ENCODE measurements at regions not wholly inside any gene's neighbourhood (a gene's known extent, or its start where the extent isn't known, plus 50 kb on each side); places are given as distances from the start of the nearest gene placed in this dataset.
"Not testable (repeated sequence)": the region's sequence is repeated elsewhere in the genome, so short reads cannot be mapped to it uniquely, and the experiment has no call there.

DNA sequence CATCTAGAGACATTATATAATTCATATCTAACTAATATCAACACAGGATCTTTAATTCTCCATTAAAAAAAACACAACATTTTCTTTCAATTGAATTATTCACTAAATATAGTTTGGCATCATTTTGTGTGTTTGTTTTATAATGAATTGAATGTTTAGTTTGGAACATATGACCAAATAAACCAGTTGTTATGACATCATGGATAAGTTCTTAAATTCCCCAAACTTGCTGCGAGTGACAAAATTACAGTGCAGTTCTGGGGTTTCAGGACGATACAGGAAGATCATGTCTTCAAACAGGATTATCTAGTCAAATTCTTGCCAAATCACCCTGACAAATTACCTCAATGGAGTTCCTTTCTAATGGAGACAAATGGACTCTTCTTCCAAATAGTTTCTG lies 473.6 kb downstream of the EPM2A start:
- DNase-seq (ENCODE audit: low spot score), result no peak
- in situ Hi-C loops (cut with HindIII; ENCODE audit: low sequenced_read_pairs), result no loop called here

DNA sequence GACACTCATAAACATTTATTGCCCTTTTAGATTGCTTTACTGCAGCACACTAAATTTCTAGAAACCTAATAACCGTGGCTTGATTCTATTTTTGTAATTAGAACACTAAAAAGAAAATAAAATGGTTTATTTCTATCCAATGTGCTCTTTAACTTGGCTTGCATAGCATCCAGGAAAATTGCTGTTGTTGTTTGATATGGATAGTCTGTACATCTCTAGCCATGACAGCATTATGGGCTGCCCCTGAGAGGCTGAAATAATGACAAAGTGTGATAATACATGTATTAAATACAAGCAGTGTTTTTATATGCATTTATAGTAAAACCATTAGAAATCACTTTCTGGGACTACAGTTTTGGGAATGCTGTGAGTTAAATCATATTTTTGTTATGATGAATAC lies 472.5 kb downstream of the EPM2A start:
- DNase-seq (ENCODE audit: low spot score), result no peak
- in situ Hi-C loops (cut with HindIII; ENCODE audit: low sequenced_read_pairs), result no loop called here

DNA sequence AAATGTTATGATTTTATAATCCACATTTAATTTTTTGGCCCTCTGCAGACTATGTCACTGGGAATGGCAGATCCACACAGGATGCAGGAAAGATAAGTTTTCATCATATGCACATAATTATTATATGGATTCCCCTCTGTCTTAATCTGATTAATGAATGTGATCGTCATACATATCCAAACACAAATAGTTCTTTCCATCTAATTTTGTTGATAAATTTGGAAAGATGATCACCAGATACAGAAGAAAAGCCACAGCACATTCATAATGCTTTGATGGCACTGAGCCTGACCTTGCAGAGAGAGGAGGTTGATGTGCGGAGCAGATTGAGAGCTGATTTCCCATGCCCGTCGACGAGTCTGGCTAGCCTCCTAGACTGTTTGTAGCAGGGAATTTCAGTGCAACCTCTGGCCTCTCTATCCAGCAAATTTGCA lies 471.5 kb downstream of the EPM2A start:
- no peak for DNase-seq (ENCODE audit: low spot score)
- in situ Hi-C loops (cut with HindIII; ENCODE audit: low sequenced_read_pairs), result no loop called here

DNA sequence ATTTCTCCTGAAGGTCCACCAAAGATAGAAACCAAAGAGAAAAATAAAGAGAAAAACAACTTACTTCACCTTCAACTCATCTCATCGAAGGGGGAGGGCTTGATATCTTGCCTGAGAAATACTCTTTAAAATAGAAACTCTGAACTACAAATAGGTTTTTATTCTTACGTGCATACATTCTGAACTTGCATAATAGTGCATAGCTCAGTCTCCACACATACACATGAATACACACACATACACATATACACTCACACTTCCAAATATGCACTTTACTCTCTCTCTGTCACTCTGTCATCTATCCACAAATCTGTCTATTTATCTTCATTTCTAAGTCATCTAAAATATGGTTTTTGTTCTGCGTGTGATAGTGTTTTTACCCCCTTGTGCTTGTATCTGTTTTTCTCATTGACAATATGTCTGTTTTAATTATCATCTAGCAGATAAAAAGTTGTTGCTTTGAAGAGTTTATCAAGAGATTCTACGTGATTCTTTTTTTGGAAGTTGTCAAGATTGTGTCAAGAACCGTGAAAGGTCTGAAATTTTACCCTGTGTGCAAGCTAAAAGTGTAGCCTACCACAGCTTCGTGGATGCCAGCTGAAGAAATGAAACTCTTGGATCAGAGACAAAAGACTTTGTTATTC lies 468.8 kb downstream of the EPM2A start:
- in situ Hi-C loops (cut with HindIII; ENCODE audit: low sequenced_read_pairs), result no loop called here

DNA sequence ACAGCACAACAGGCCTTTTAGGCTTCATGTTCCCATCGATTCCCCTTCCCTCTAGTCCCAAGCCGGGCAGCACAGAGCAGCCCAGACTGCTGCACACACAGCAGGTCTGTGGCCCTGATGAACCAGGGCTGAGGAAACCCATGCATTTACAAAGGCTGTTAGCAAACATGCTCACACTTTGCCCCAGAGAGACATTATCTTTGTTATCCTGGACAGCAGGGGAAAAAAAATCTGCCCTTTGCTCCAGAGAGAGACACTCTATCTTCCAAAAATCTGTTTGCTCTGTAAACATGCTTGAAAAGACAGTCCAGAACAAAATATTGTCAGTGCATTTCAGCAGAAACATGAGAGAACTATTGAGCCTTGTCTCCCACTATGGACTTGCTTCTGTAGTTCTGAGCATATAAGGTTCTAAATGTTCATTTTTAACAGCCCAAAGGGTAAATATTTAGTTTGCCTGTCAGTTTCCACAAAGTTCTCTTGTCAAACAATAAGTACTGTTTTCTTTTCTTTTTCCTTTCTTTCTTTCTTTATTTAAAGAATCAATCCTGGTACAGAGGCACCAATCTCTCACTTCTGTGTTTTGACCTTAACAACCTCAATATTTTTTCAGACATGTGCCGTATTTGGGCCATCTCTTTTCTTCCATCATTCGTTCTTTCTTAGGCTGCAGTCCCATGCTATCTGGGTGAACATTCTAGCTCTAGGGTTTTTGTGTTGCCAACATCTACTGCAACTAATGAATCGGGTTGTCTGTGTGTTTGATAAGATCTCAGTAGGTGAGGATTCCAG lies 468.0 kb downstream of the EPM2A start:
- no peak for DNase-seq (ENCODE audit: low spot score)
- in situ Hi-C loops (cut with HindIII; ENCODE audit: low sequenced_read_pairs), result no loop called here

More for the DNA sequence above, 468.8 kb downstream of the EPM2A start:
- no peak for DNase-seq (ENCODE audit: low spot score)

DNA sequence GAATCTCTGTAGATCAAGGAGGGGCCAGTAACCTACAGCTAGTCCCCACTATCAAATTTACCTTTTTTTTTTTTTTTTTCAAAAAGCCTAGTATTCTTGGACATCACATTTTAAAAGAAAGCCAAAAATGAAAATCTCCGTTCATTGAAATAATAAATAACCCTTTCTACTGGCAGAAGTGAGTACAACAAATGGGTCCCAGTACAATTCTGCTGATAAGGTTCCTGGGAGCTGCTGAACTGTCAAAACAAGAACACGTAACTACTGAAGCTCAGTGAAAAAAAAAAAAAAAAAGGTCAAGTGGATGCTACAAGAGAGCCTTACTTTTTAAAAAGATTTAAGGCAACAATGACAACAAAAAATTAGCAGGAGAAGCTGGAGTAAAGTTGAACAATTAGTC lies 464.9 kb downstream of the EPM2A start:
- in situ Hi-C loops (cut with HindIII; ENCODE audit: low sequenced_read_pairs), result no loop called here
- no peak for DNase-seq (ENCODE audit: low spot score)

DNA sequence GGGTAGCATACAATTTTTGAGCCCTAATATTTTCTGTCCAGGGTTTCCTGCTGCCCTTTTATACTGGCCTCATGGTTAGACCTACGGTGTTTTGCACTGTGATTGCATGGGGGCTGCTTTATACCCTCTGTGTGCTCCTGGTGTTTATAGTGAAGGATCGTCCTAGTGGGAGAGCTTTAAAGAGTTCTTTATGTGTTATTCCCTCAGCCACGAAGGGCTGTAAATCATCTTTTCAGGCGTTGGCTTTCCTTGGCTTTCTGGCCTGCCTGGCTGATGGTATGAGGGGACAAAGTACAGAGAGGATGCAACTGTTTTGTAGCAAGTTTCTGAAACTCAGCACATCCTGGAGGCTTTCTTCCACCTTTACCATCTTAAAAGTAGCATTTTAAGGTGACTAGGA lies 464.3 kb downstream of the EPM2A start:
- in situ Hi-C loops (cut with HindIII; ENCODE audit: low sequenced_read_pairs), result no loop called here
- no peak for DNase-seq (ENCODE audit: low spot score)

- in situ Hi-C loops (cut with HindIII; ENCODE audit: low sequenced_read_pairs), result no loop called here
These were observed 463.7 kb downstream of the EPM2A start for GRCh38 chr6:145271577-145271976.

DNA sequence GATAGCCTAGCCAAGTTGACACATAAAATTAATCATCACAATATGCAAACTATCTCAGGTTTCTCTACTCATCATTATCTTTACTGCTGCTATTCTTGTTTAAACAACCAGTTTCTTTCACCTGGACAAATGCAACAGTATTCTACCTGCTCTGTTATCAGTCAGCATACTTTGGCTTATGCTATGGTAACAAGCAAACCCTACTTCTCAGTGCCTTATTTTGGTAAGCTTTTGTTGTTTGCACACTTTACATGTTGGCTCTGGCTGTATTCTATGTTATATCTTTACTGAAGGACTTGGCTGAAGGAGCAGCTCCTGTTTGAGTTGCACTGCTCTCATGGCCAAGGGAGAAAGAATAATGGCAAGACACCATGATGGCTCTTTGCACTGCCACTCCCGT lies 463.1 kb downstream of the EPM2A start:
- DNase-seq (ENCODE audit: low spot score), result no peak
- in situ Hi-C loops (cut with HindIII; ENCODE audit: low sequenced_read_pairs), result no loop called here

More at GRCh38 chr6:145271577-145271976, 463.7 kb downstream of the EPM2A start:
- DNase-seq (ENCODE audit: low spot score), result no peak

DNA sequence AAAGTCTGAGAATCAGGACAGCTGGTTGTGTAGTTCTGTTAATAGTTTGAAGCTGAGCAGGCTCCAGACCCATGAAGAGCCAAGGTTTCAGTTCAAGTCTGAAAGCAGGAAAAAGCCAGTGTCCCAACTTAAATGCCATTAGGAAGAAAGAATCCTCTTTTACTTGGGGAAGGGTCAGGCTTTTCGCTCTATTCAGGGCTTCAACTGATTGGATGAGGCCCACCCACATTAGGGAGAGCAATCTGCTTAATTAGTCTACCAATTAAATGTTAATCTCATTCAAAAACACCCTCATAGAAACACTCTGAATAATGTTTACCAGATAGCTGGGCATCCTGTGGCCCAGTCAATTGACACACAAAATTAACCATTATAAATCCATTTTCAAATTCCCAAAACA lies 462.2 kb downstream of the EPM2A start:
- DNase-seq (ENCODE audit: low spot score), result no peak
- in situ Hi-C loops (cut with HindIII; ENCODE audit: low sequenced_read_pairs), result no loop called here

- DNase-seq (ENCODE audit: low spot score), result no peak
- in situ Hi-C loops (cut with HindIII; ENCODE audit: low sequenced_read_pairs), result no loop called here
These were observed 461.2 kb downstream of the EPM2A start for GRCh38 chr6:145274083-145274482.

DNA sequence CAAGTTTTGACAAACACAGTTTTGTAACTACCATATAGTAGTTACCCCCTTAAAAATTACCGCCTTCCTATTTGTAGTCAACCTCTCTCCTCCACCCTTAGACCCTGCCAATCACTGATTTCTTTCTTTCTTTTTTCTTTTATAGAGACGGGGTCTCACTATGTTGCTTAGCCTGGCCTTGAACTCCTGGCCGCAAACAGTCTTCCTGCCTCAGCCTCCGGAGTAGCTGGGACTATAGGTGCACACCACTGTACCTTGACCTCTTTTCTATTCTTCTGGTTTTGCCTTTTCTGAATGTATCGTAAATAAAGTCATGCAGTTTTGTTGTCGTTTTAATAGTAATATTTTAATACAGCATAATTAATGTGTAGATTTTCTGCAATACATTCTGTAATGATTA lies 460.3 kb downstream of the EPM2A start:
- in situ Hi-C loops (cut with HindIII; ENCODE audit: low sequenced_read_pairs), result no loop called here
- no peak for DNase-seq (ENCODE audit: low spot score)

DNA sequence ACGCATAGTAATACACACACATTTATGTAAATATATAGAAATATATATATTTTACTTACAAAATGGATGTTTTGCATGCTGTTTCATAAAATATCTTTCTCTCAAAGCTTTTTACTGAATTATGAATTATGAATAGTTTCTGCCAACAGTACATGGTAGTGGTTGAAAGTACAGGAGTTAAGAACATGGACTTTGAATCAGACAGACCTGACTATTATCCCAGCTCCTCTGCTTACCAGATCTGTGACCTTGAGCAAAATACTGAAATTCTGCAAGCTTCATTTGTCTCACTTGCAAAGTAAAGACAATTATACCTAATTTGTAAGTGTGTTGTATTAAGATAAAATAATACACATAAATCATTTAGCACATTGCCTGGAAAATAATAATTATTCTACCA lies 459.5 kb downstream of the EPM2A start:
- in situ Hi-C loops (cut with HindIII; ENCODE audit: low sequenced_read_pairs), result no loop called here
- DNase-seq (ENCODE audit: low spot score), result no peak

- no peak for DNase-seq (ENCODE audit: low spot score)
- in situ Hi-C loops (cut with HindIII; ENCODE audit: low sequenced_read_pairs), result no loop called here
These were observed 458.6 kb downstream of the EPM2A start for GRCh38 chr6:145276756-145277155.

- no peak for DNase-seq (ENCODE audit: low spot score)
- in situ Hi-C loops (cut with HindIII; ENCODE audit: low sequenced_read_pairs), result no loop called here
These were observed 457.8 kb downstream of the EPM2A start for GRCh38 chr6:145277358-145278086.

DNA sequence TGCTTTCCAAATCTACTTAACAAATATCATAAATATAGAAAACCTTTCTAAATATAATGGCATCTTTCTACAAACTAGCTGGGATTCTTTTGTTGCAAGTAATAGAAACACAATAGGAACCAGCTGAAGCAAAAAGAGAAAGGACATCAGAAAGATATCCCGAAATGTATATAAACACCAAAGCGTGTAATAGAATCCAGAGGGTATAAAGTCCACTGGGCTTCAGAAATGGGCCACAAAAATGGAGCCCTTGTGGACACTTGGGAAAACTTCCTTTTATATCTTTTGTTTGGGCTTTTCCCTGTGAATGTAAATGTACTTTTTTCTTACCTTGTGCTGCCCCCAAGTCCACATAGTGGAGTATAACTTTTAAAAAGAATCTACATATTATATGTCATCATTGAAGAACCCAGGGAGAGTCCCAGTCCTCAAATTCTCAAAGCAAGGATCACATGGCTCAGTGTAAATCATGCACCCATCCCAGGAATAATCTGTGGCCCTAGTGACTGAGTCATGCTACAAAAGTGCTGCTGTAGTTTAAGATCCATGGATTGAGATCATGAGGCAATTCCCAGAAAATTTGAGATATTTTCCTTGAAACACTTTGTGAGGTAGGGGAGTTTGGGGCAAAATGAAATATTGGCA lies 457.0 kb downstream of the EPM2A start:
- DNase-seq (ENCODE audit: low spot score), result no peak
- in situ Hi-C loops (cut with HindIII; ENCODE audit: low sequenced_read_pairs), result no loop called here

- no peak for DNase-seq (ENCODE audit: low spot score)
- in situ Hi-C loops (cut with HindIII; ENCODE audit: low sequenced_read_pairs), result no loop called here
These were observed 455.8 kb downstream of the EPM2A start for GRCh38 chr6:145279551-145279950.

DNA sequence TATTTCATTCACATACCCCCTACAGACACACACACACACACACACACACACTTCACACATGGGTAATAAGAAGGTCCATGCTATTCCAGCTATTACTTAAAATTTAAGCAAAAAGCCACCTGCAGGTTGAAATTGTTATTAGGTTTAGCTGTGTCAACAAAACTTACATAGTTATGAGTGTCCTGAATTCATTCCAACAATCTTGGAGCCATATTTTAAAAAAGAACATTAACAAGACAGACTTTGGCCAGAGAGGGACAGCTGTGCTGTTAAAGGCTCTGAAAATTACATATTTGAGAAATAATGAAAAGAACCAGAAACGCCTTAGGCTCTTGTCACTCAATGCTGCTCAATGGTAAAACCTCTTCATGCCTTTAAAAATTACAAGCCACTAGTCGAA lies 455.3 kb downstream of the EPM2A start:
- in situ Hi-C loops (cut with HindIII; ENCODE audit: low sequenced_read_pairs), result no loop called here

DNA sequence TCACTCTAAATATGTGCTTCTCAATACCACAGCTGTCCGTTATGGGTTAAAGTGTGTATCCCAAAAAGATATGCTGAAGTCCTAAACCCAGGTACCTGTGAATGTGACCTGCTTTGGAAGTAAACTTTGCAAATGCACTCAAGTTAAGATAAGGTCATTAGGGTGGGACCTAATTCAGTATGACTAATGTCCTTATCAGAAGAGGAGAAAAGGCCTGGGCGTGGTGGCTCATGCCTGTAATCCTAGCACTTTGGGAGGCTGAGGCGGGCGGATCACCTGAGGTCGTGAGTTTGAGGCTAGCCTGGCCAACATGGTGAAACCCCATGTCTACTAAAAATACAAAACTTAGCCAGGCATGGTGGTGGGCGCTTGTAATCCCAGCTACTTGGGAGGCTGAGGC lies 452.1 kb downstream of the EPM2A start:
- in situ Hi-C loops (cut with HindIII; ENCODE audit: low sequenced_read_pairs); DNase-seq (ENCODE audit: low spot score): not testable (repeated sequence)

More for the DNA sequence above, 455.3 kb downstream of the EPM2A start:
- DNase-seq (ENCODE audit: low spot score), result no peak

DNA sequence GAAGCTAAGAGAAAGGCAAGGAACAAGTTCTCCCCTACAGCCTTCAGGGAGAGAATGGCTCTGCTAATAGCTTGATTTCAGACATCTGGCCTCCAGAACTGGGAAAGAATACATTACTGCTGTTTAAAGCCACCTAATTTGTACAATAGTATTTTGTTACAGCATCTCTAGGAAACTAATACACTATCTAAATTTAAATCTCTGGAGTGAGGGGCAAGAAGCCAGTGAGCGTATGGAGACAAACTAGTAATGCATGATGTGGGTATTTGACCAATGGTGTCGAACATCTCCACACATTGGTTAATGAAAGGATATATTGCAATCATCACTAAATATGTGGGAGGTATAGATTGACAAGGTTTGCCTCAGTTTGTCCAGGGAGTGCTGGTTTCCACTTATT lies 451.5 kb downstream of the EPM2A start:
- in situ Hi-C loops (cut with HindIII; ENCODE audit: low sequenced_read_pairs), result no loop called here
- DNase-seq (ENCODE audit: low spot score), result no peak
